HG02588 (cell line): ENCODE measurements at regions not wholly inside any gene's neighbourhood (a gene's known extent, or its start where the extent isn't known, plus 50 kb on each side); places are given as distances from the start of the nearest gene placed in this dataset.

Source experiments
- ATAC-seq: cut with Tn5 transposase; IDR thresholded peaks from one replicate; pipeline ENCODE4 v1.9.1; 2021; ENCODE audit warnings: mild to moderate bottlenecking, moderate library complexity; ENCODE audit not compliant: unreplicated experiment

GRCh38 chr2:2809771-2810170, 478.7 kb upstream of the MYT1L start:
- no peak for ATAC-seq

GRCh38 chr2:2808551-2809058, 477.5 kb upstream of the MYT1L start:
- no peak for ATAC-seq

GRCh38 chr2:2806711-2807110, 475.6 kb upstream of the MYT1L start:
- no peak for ATAC-seq

GRCh38 chr2:2805263-2805662, 474.2 kb upstream of the MYT1L start:
- ATAC-seq, result no peak

- no peak for ATAC-seq
Measured at GRCh38 chr2:2804528-2804927, 473.5 kb upstream of the MYT1L start.

- ATAC-seq, result no peak
Measured at GRCh38 chr2:2801458-2801857, 470.4 kb upstream of the MYT1L start.

DNA sequence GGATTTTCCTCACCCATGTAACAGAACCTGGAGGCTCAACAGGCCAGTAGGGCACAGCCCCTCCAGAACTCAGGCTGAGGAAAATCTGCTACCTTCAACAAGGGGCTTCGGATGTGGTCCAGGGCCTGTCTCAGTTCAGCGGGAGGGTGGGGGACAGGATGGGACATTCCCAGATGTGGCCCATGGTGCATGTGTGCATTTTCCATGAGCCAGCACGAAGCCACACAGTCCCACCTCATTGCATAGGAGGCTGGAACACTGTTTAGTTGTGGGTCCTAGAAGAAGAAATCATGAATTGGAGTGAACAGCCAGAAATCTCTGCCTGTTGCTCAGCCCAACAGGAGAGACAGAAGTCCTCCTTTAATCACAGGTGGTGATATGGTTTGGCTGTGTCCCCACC, 469.6 kb upstream of the MYT1L start:
- no peak for ATAC-seq

DNA sequence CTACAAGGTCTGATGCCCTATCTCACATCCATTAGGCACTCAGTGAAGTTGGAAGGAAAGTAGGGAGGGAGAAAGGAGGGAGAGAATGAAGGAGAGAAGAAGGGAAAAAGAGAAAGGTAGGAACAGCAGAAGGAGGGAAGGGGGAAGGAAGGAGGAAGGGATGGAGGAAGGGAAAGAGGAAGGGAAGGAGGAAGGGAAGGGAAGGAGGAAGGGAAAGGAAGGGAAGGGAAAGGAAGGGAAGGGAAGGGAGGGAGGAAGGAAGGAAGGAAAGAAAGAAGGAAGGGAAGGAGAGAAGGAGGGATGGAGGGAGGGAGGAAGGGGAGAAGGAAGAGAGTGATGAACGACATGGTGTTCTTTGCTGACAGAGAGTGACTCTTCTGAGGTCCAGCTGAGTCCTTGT, 468.9 kb upstream of the MYT1L start:
- no peak for ATAC-seq

DNA sequence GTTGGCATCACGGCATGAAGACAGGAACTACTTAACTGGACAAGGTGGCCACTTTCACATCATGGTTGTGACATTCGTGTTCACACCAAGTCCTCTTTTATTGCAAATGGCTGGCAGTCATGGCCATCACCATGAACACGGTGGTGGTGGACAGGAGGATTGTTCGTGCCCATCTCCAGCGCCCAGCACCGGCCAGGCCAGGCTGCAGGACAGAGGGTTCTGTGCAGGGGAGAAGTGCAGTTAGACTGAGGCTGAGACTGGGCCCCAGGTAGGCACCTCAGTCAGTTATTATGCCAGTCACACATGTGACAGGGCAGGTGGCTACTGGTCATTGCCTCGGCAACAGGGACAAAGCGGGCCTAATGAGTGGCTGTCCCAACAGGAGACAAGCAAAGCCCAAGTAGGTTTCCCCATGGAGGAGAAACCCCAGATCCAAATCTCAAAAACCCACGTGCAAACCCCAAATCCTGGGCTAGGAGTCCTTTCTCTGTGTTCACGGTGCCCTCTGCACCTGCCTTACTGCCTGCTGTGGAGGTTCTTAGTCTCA, 468.1 kb upstream of the MYT1L start:
- ATAC-seq, result no peak

DNA sequence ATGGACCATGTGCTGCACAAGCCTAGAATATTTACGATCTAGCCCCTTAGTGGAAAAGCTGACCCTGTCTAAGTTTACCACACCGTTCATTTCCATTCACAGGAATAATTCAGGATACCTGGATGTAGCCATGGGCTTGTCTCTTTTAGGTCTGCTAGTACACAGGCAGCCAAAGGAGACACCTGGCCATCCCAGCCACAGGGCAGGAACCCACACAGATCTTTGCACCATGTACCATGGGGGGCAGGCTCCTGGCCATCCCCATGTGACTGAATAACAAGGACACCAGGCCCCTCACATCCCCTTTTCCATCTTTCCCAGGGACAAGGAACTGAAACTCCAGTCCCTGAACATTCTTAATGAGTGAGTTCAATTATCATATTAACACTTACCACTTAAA, 467.3 kb upstream of the MYT1L start:
- ATAC-seq, result no peak

DNA sequence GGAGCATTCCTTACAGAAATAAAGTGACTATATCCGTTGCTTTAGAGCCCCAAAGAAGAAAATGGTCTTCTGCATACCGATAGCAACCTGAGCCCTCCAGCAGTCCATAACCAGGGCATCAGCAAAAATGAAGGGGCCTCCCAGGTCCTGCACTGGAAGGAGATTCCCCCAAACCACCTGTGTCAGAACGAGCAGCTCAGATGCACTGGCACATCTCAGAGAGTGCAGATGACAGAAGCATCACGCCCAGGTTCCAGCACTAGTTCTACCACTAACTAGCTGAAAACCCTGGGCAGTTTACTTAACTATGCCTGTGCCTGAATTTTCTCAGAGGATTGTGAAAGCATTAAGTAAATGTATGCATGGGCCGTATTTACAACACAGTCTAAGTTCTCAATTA, 466.7 kb upstream of the MYT1L start:
- no peak for ATAC-seq

GRCh38 chr2:2796207-2796606, 465.1 kb upstream of the MYT1L start:
- no peak for ATAC-seq

GRCh38 chr2:2795438-2796091, 464.5 kb upstream of the MYT1L start:
- ATAC-seq, result no peak

DNA sequence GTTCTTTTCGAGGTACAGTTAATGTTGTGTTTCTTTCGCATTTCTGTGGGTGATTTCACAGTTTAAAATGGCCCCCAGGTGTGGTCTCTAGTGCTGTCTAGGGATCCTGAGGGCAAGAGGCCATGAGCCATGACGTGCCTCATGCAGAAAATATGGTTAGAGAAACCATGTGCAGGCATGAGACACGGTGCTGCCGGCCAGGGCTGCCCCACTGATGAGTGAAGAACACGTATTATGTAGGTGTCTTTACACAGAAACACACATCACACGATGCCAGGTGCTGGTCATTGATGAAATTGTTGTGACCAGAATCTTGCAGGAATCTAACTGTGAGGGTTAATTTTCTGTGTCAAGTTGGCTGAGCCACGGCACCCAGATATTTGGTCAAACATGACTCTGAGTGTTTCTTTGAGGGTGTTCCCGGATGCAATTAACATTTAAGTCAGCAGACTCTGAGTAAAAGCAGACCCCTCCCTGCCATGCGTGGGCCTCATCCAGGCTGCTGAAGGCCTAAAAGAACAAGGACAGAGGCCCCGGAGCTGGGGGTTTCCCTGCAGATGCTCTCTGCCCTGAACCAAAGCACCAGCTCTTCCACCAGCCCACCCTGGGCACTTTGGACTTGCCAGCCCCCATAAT, 463.0 kb upstream of the MYT1L start:
- no peak for ATAC-seq

- no peak for ATAC-seq
Measured at GRCh38 chr2:2793514-2793913, 462.4 kb upstream of the MYT1L start.

DNA sequence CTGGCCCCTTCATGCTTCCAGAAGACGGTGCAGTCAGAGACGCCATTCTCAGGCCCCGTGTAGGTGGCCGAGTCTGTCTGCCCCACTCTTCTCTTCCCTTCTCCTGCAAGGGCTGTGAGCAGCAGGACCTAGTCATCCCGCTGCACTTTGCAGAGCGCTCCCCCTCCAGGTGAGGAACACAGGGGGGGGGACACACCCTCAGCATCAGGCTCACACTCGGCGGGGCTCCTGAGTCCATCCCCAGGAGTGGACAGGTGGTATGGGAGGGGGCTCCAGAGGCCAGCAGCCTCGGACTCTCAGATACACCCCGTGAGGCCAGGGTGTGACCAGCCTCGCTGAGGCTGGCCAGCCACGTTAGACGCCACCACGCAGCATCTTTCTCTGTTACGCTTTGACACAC, 460.5 kb upstream of the MYT1L start:
- ATAC-seq, result no peak

DNA sequence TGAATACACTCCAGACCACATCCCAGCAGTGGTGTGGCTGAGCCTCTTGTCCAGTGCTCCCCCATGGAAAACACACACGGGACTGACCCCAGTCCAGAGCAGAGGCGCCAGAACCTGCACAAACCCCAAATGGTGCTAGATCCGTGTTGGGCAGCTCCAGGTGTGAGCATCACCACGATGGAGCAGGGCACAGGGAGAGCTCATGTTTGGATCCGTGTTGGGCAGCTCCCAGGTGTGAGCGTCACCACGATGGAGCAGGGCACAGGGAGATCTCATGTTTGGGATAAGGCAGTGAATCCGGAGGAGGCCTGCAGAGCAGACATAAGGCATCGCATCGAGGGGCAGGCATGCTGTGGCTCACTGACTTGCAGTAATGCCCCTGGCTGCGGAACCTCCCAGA, 460.0 kb upstream of the MYT1L start:
- no peak for ATAC-seq

- ATAC-seq, result no peak
Measured at GRCh38 chr2:2788076-2788475, 457.0 kb upstream of the MYT1L start.

- no peak for ATAC-seq
Measured at GRCh38 chr2:2787301-2787907, 456.3 kb upstream of the MYT1L start.

DNA sequence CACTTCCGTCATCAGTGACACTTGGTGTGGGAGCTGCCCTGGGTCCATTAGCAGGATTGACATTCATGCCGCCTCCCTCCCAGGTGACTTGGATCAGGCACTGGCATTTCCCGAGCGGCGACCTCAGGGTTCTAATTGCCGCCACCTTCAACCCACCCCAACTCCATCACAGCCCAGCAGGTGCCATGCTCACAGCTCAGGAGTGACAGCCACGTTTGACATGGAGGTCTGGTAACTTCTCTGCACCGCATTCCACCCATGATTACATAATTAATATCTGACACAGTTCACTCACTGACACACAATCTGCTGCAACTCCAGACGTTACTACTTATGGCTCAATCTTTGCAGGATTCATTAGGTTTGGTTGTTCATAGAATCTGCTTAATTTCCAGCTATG, 450.9 kb upstream of the MYT1L start:
- ATAC-seq, result no peak

DNA sequence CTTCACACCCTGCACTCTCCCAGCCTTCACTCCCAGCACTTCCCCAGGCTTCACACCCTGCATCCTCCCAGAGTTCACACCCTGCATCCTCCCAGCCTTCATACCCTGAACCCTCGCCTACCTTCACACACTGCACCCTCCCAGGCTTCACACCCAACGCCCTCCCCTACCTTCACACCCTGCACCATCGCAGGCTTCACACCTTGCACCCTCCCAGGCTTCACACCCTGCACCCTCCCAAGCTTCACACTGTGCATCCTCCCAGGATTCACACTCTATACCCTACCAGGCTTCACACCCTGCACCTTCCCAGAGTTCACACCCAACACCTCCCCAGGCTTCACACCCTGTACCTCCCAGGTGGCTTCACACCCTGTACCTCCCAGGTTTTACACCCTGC, 448.7 kb upstream of the MYT1L start:
- ATAC-seq, result no peak

- no peak for ATAC-seq
Measured at GRCh38 chr2:2777876-2778275, 446.8 kb upstream of the MYT1L start.
